ENCODE measurements at regions not wholly inside any gene's neighbourhood (a gene's known extent, or its start where the extent isn't known, plus 50 kb on each side); places are given as distances from the start of the nearest gene placed in this dataset.

- H3K27ac ChIP-seq (ENCODE audit: insufficient read length, low read depth, low read length) = no peak overlapping the region
Observed at GRCh38 chr7:12080006-12080405, 131.1 kb upstream of the TMEM106B start.

More at GRCh38 chr7:12080006-12080405, 131.1 kb upstream of the TMEM106B start:
- H3K4me1 Mint-ChIP-seq = peaks cover 38% of the 10 kb centered on the region in 2 experiments
- H3K27me3 Mint-ChIP-seq (ENCODE audit: low read depth) = no peaks in the 10 kb centered on the region
- no peak overlapping the region for H3K14ac ChIP-seq (ENCODE audit: insufficient read depth, low read length)
- H2BK12ac ChIP-seq (ENCODE audit: insufficient read length, low read depth, low read length) = no peak overlapping the region
- H3K79me2 ChIP-seq (ENCODE audit: insufficient read depth, low read length) = no peaks in the 10 kb centered on the region
- peak overlapping the region in 2 of 3 experiments; percentile 60 to 92; a peak in 5 of 7 replicates for H3K27ac Mint-ChIP-seq
- no peak overlapping the region for H3T11ph ChIP-seq (ENCODE audit: low read length)
- H3K4me3 Mint-ChIP-seq = no peak overlapping the region
- H3K18ac ChIP-seq (ENCODE audit: insufficient read length, low read depth, low read length) = no peak overlapping the region
- peaks cover 16 to 18% of the 10 kb centered on the region in 2 experiments for H3K9me3 Mint-ChIP-seq
- H3K9ac ChIP-seq (ENCODE audit: extremely low read depth, insufficient read length, low read length) = no peak overlapping the region
- H2AK5ac ChIP-seq (ENCODE audit: insufficient read length, low read length) = no peak overlapping the region
- no peaks in the 10 kb centered on the region for H3K79me1 ChIP-seq (ENCODE audit: insufficient read depth, low read depth, low read length, poor library complexity, severe bottlenecking)
- no peaks in the 10 kb centered on the region; the same call in 1 of the 2 replicates for H3K4me1 ChIP-seq (ENCODE audit: insufficient read depth, low read length)
- H3K23ac ChIP-seq (ENCODE audit: insufficient read length, low read depth, low read length) = no peak overlapping the region
- no peak overlapping the region for H2BK20ac ChIP-seq (ENCODE audit: low read depth, low read length, poor library complexity, severe bottlenecking)
- no peaks in the 10 kb centered on the region for H4K20me1 ChIP-seq (ENCODE audit: control insufficient read depth, insufficient read depth, insufficient read length)
- no peak overlapping the region for H2BK120ac ChIP-seq (ENCODE audit: low read depth, low read length, poor library complexity, severe bottlenecking)
- H3K4me2 ChIP-seq (ENCODE audit: insufficient read depth, insufficient read length, low read length) = no peak overlapping the region
- H2BK5ac ChIP-seq (ENCODE audit: insufficient read length, low read length) = no peak overlapping the region
- no CpG with 5 or more reads among the region's 3 CpGs for WGBS (ENCODE audit: extremely low coverage, insufficient read length, low lambda C conversion rate)
- no peak overlapping the region for H4K91ac ChIP-seq (ENCODE audit: insufficient read length, low read depth, low read length)
- DNase-seq = no peak
- H3K56ac ChIP-seq (ENCODE audit: insufficient read length, low read depth, low read length) = no peak overlapping the region
- no peaks in the 10 kb centered on the region for H3K23me2 ChIP-seq (ENCODE audit: insufficient read length, low read depth, low read length, poor library complexity, severe bottlenecking)
- no peak overlapping the region for H4K5ac ChIP-seq (ENCODE audit: insufficient read length, low read depth, low read length)
- H2BK15ac ChIP-seq (ENCODE audit: low read depth, low read length) = no peak overlapping the region
- no peak overlapping the region for H3K4ac ChIP-seq (ENCODE audit: low read depth, low read length)
- TF ChIP-seq CTCF (conservative IDR thresholded peaks at IDR 0.05) = no peak
- H3K9me3 ChIP-seq (ENCODE audit: control insufficient read depth, low read depth, low read length) = no peaks in the 10 kb centered on the region
- H3K27me3 ChIP-seq (ENCODE audit: insufficient read depth, low read length) = no peaks in the 10 kb centered on the region
- peaks cover 12 to 28% (median 17%) of the 10 kb centered on the region in 3 experiments for H3K36me3 Mint-ChIP-seq (ENCODE audit: insufficient read depth in 1 of 3, low read depth in 3 of 3)
- H4K8ac ChIP-seq (replicated peaks; ENCODE audit: insufficient read length, low read depth, low read length) = no peak overlapping the region
- no peak overlapping the region for H2AFZ ChIP-seq (ENCODE audit: low read length)

All from H9 (cell line).